HEK293 (cell line): ENCODE measurements at regions not wholly inside any gene's neighbourhood (a gene's known extent, or its start where the extent isn't known, plus 50 kb on each side); places are given as distances from the start of the nearest gene placed in this dataset.

ENCODE experiments used
- CTCF ChIA-PET: fragments of 350-600 bp; formaldehyde crosslinking; extraction: SDS; loops from one replicate; lab custom pipeline; 2021; ENCODE audit warnings: antibody characterized with exemption; lab: Yijun Ruan, JAX
- POLR2A ChIA-PET: fragments of 300-600 bp; formaldehyde crosslinking; extraction: SDS; loops from one replicate; lab custom pipeline; 2020; ENCODE audit warnings: antibody characterized with exemption, inconsistent platforms; lab: Yijun Ruan, JAX
- H3K27ac ChIP-seq: fragments of 200-500 bp; sonication (Bioruptor generic); 2 replicates; pipeline ENCODE4 v1.5.1; 2014; ENCODE audit warnings: low read depth, low read length, control low read depth, inconsistent platforms; ENCODE audit errors: extremely low read depth
- H3K36me3 ChIP-seq, 2 experiments: fragments of 200-500 bp in 1 of 2; sonication (Bioruptor generic) in 1 of 2; 1 replicate in 1 of 2; 2 replicates in 1 of 2; pipeline ENCODE4 v1.5.1; 2014 to 2017; ENCODE audit warnings: inconsistent platforms in 2 of 2, low read length in 2 of 2; ENCODE audit not compliant: control insufficient read depth in 2 of 2, insufficient read depth in 1 of 2
- H3K4me1 ChIP-seq: fragments of 200-500 bp; sonication (Bioruptor generic); 2 replicates; pipeline ENCODE4 v1.5.1; 2014; ENCODE audit warnings: mild to moderate bottlenecking, low read length, inconsistent platforms; ENCODE audit not compliant: control insufficient read depth, insufficient read depth
- H3K4me3 ChIP-seq: 2 replicates; pipeline ENCODE4 v1.5.1; 2011; ENCODE audit warnings: low read depth, mild to moderate bottlenecking, control low read depth, low read length, moderate library complexity
- H3K9me3 ChIP-seq: fragments of 200-500 bp; sonication (Bioruptor generic); 2 replicates; pipeline ENCODE4 v1.5.1; 2014; ENCODE audit warnings: low read depth, low read length, inconsistent platforms; ENCODE audit not compliant: control insufficient read depth, insufficient read depth
- KLF10 ChIP-seq: fragments of 450-650 bp; IDR thresholded peaks from 2 replicates; pipeline ENCODE4 v1.5.1; 2018; ENCODE audit warnings: missing biosample characterization, mild to moderate bottlenecking, missing genetic modification characterization
- OSR2 ChIP-seq: fragments of 450-650 bp; formaldehyde crosslinking; IDR thresholded peaks from 2 replicates; pipeline ENCODE4 v1.5.1; 2016; ENCODE audit warnings: missing biosample characterization, missing genetic modification characterization
- PRDM10 ChIP-seq: fragments of 450-650 bp; formaldehyde crosslinking; IDR thresholded peaks from 2 replicates; pipeline ENCODE4 v1.5.1; 2016; ENCODE audit warnings: missing biosample characterization, missing genetic modification characterization
- PRDM6 ChIP-seq: fragments of 450-650 bp; formaldehyde crosslinking; IDR thresholded peaks from 2 replicates; pipeline ENCODE4 v1.5.1; 2017; ENCODE audit warnings: missing biosample characterization, missing genetic modification characterization
- SETDB1 ChIP-seq: IDR thresholded peaks from one replicate; pipeline ENCODE4 v1.6.1; 2017; ENCODE audit warnings: mild to moderate bottlenecking, low read length, moderate library complexity, mixed read lengths; ENCODE audit not compliant: insufficient read length
- TSHZ1 ChIP-seq: fragments of 450-650 bp; formaldehyde crosslinking; IDR thresholded peaks from 2 replicates; pipeline ENCODE4 v1.5.1; 2016; ENCODE audit warnings: missing biosample characterization, missing genetic modification characterization, borderline replicate concordance
- WT1 ChIP-seq: fragments of 450-650 bp; formaldehyde crosslinking; IDR thresholded peaks from 2 replicates; pipeline ENCODE4 v1.5.1; 2016; ENCODE audit warnings: missing biosample characterization, missing genetic modification characterization
- ZBTB17 ChIP-seq: fragments of 450-650 bp; formaldehyde crosslinking; IDR thresholded peaks from 2 replicates; pipeline ENCODE4 v1.5.1; 2016; ENCODE audit warnings: missing biosample characterization, missing genetic modification characterization
- ZBTB20 ChIP-seq: fragments of 450-650 bp; formaldehyde crosslinking; IDR thresholded peaks from 2 replicates; pipeline ENCODE4 v1.5.1; 2016; ENCODE audit warnings: missing biosample characterization, missing genetic modification characterization
- ZBTB21 ChIP-seq: fragments of 450-650 bp; formaldehyde crosslinking; IDR thresholded peaks from 2 replicates; pipeline ENCODE4 v1.5.1; 2017; ENCODE audit warnings: missing biosample characterization, missing genetic modification characterization
- ZNF146 ChIP-seq: fragments of 450-650 bp; formaldehyde crosslinking; IDR thresholded peaks from 2 replicates; pipeline ENCODE4 v1.5.1; 2016; ENCODE audit warnings: missing biosample characterization, missing genetic modification characterization
- ZNF157 ChIP-seq: fragments of 450-650 bp; formaldehyde crosslinking; IDR thresholded peaks from 2 replicates; pipeline ENCODE4 v1.5.1; 2016; ENCODE audit warnings: missing biosample characterization, missing genetic modification characterization
- ZNF211 ChIP-seq: fragments of 450-650 bp; formaldehyde crosslinking; IDR thresholded peaks from 2 replicates; pipeline ENCODE4 v1.5.1; 2016; ENCODE audit warnings: low read depth, missing biosample characterization, missing genetic modification characterization
- ZNF311 ChIP-seq: fragments of 450-650 bp; formaldehyde crosslinking; IDR thresholded peaks from 2 replicates; pipeline ENCODE4 v1.5.1; 2017; ENCODE audit warnings: missing biosample characterization, missing genetic modification characterization, borderline replicate concordance
- ZNF335 ChIP-seq: fragments of 450-650 bp; formaldehyde crosslinking; conservative IDR thresholded peaks from 2 replicates; pipeline ENCODE4 v1.5.1; 2016; ENCODE audit warnings: missing biosample characterization, missing genetic modification characterization
- ZNF513 ChIP-seq: fragments of 450-650 bp; IDR thresholded peaks from 2 replicates; pipeline ENCODE4 v1.5.1; 2018; ENCODE audit warnings: missing biosample characterization, missing genetic modification characterization
- ZNF529 ChIP-seq: fragments of 450-650 bp; formaldehyde crosslinking; IDR thresholded peaks from 2 replicates; pipeline ENCODE4 v1.5.1; 2017; ENCODE audit warnings: missing genetic modification characterization, missing biosample characterization; ENCODE audit not compliant: insufficient replicate concordance
- ZNF530 ChIP-seq: fragments of 450-650 bp; formaldehyde crosslinking; IDR thresholded peaks from 2 replicates; pipeline ENCODE4 v1.5.1; 2016; ENCODE audit warnings: low read depth, missing biosample characterization, missing genetic modification characterization
- ZNF561 ChIP-seq: fragments of 450-650 bp; IDR thresholded peaks from 2 replicates; pipeline ENCODE4 v1.5.1; 2018; ENCODE audit warnings: missing biosample characterization, missing genetic modification characterization, borderline replicate concordance
- ZNF623 ChIP-seq: fragments of 450-650 bp; formaldehyde crosslinking; IDR thresholded peaks from 2 replicates; pipeline ENCODE4 v1.5.1; 2016; ENCODE audit warnings: missing biosample characterization, missing genetic modification characterization
- ZNF677 ChIP-seq: fragments of 450-650 bp; IDR thresholded peaks from 2 replicates; pipeline ENCODE4 v1.5.0; 2018; ENCODE audit warnings: missing biosample characterization, mild to moderate bottlenecking, missing genetic modification characterization, moderate library complexity
- ZNF837 ChIP-seq: fragments of 450-650 bp; formaldehyde crosslinking; IDR thresholded peaks from 2 replicates; pipeline ENCODE4 v1.5.1; 2016; ENCODE audit warnings: missing biosample characterization, missing genetic modification characterization
- ZSCAN23 ChIP-seq: fragments of 450-650 bp; formaldehyde crosslinking; IDR thresholded peaks from 2 replicates; pipeline ENCODE4 v1.5.1; 2016; ENCODE audit warnings: missing biosample characterization, missing genetic modification characterization

GRCh38 chr12:114480337-114481199 lies 74.6 kb upstream of the TBX5 start:
- H3K36me3 ChIP-seq: no peaks in the 10 kb centered on the region
- POLR2A ChIA-PET: no interaction called here
- TF ChIP-seq ZNF530 (tag by site-specific recombination) (no peak), ZNF335 (peak; percentile 87), ZBTB17 (tag by site-specific recombination) (peak; percentile 15; the same call in 1 of the 2 replicates), ZNF146 (tag by site-specific recombination) (no peak), PRDM6 (tag by site-specific recombination) (no peak), ZNF837 (tag by site-specific recombination) (no peak), ZNF561 (tag by site-specific recombination) (no peak), PRDM10 (tag by site-specific recombination) (peak; percentile 70), ZBTB20 (peak; percentile 53), ZSCAN23 (tag by site-specific recombination) (no peak), ZNF513 (peak; percentile 77), KLF10 (no peak), OSR2 (no peak), ZNF529 (no peak), ZBTB21 (no peak), ZNF623 (tag by site-specific recombination) (no peak), ZNF157 (tag by site-specific recombination) (no peak), WT1 (no peak)
- TF ChIP-seq, all 188 proteins: peak for 5
- CTCF ChIA-PET: interaction anchor here (0.7 to 1.8 kb wide), 3 partner anchors 85 to 500 kb away, joined by 3 to 4 read pairs (median 3); no protein-coding TSS in a partner anchor
- Histone ChIP-seq H3K27ac (no peak overlapping the region), H3K4me3 (peak overlapping the region; percentile 18), H3K4me1 (no peaks in the 10 kb centered on the region), H3K9me3 (no peaks in the 10 kb centered on the region)

GRCh38 chr12:114479831-114480230 lies 73.9 kb upstream of the TBX5 start:
- POLR2A ChIA-PET: no interaction called here
- CTCF ChIA-PET: interaction anchor here (0.6 to 1.5 kb wide), 4 partner anchors 29 to 502 kb away, joined by 3 to 4 read pairs (median 3); no protein-coding TSS in a partner anchor
- H3K27ac ChIP-seq: no peak overlapping the region
- H3K4me1 ChIP-seq: no peaks in the 10 kb centered on the region
- H3K36me3 ChIP-seq: no peaks in the 10 kb centered on the region
- no peaks in the 10 kb centered on the region for H3K9me3 ChIP-seq
- peak overlapping the region; percentile 18 for H3K4me3 ChIP-seq
- no peak for TF ChIP-seq TSHZ1 (tag by site-specific recombination)
- TF ChIP-seq ZNF335: peak; percentile 92
- TF ChIP-seq SETDB1: no peak
- TF ChIP-seq ZNF211 (tag by site-specific recombination): no peak
- TF ChIP-seq ZBTB17 (tag by site-specific recombination): peak; percentile 80
- TF ChIP-seq ZNF311 (tag by site-specific recombination): no peak
- no peak for TF ChIP-seq ZNF677 (tag by site-specific recombination)
